Activated CD8-positive, alpha-beta memory T cell treated with anti-CD3 and anti-CD28 coated beads, Interleukin-2, amount 50 U/mL, for 24 hours (primary cell): ENCODE measurements at regions not wholly inside any gene's neighbourhood (a gene's known extent, or its start where the extent isn't known, plus 50 kb on each side); places are given as distances from the start of the nearest gene placed in this dataset.

ENCODE experiments used
- DNase-seq: peaks from one replicate; pipeline ENCODE4 v3.0.0-alpha.2; 2020; ENCODE audit errors: extremely low read depth

- no peak for DNase-seq
Measured at GRCh38 chr17:72208832-72209231, 88.0 kb downstream of the SOX9 start.

DNA sequence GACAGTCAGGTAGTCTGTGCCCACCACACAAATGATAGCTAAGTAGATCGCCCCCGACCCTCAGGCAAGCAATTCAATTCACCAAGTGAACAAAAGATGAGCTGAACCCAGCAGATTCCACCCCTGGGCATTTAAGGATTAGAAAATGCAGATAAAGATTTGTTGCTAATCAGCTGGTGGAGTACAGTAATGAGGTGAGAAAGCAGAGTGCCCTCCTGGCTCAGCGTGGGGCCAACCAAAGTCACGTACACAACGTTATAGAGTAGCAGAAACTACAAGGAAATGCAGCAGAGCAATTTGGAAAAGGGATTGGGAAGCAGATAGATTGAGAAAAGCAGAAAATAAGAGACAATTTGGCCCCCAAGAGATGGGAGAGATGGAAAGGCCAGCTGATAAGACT is 91.2 kb downstream of the SOX9 start:
- DNase-seq: no peak

DNA sequence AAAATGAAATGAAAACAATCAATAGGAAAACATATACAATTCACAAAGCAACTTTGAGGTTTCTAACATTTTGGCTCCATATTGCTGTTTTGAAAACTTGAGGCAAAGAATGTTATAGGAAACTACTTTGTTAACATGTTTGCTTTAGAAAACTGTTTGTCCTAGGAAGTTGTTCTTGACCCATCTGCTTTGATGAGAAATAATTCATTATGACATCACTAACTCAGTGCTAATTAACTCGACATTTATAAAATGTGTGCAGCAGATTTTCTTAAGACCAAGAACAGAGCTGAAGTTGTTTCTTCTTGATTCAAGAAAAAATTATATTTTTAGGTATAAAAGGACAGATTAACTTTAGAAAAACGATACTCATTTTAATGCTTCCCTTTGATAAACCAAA is 94.7 kb downstream of the SOX9 start:
- DNase-seq: no peak

DNA sequence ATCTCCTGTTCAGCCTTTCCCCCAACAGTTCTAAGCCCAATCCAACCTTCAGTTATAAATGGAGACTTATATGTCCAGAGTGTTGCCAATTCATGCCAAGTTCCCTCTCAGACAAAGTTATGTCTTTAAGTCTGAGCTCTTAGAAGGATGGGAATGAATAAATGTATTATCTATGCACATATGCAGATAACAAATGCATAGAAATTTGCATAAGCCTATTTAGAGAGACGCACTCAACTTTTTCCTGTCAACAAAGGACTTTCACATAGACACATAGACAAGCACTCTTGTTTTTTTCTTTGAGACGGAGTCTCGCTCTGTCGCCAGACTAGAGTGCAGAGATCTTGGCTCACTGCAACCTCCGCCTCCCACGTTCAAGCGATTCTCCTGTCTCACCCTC is 95.1 kb downstream of the SOX9 start:
- DNase-seq: no peak

DNA sequence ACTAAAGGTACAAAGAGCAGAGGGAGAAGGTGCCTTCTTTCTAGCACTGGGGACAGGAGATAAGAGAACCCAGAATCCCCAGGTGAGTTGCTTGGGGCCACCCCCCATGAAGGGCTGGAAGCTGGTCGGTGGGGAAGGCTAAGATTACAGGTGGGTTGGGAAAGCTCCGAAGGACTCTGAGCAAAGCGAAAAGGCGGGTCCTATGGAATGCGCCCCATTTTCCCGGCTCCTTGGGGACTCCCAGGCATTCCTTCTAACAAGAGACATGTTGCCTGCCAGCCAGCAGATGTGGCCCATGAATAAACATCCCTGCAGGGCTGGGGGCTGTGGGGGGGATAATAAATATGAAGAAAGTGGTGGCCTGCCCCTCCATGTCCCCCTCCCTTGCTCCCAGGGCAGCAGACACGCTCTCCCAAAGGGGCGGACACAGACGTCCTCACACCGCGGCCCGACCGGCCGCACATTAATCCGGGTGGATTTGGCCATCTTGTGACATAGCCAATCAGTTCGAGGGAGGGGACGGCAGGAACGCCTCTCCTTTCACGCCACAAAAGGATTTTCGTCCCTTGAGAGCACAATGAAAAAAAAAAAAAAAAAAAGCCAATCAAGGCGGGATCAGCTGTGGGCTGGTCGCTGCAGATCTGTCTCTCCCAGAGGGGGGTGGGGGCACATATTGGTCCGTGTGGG is 98.5 kb downstream of the SOX9 start:
- DNase-seq: no peak

DNA sequence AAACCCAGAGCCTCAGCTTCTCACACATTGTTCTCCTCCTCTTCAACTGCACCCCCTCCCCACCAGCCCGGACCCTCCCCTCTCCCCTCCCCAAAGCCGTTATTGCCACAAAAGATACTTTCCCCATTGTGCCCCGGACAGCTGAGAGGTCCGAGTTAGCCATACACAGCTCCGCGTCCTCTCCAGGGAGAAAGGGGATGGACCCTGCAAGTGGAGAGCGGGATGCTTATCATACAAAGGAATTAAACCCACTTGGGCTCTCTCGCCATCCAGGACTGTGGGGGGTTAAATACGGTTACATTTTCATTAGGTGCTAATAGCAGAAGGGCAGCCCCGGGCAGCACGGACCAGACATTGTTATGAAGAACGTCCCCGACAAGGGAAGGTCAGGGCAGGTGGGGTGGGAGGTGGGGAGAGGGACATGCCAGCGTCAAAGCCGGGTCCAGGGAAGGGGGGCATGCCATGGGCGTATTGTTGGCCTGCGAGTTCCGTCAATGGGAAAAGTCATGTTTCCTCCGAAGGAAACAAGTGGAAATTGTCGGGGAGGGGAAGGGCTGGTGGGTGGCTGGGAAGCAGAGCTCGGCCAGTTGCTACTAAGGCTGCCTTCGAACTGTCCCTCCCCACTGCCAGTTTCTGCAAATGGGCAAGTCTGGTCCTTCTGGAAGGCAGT is 99.1 kb downstream of the SOX9 start:
- DNase-seq: no peak

GRCh38 chr17:72222661-72223380 is 102.0 kb downstream of the SOX9 start:
- DNase-seq: no peak

GRCh38 chr17:72223866-72224291 is 103.1 kb downstream of the SOX9 start:
- DNase-seq: no peak

- DNase-seq: no peak
Measured at GRCh38 chr17:72226322-72226721, 105.5 kb downstream of the SOX9 start.

GRCh38 chr17:72233986-72234385 is 113.2 kb downstream of the SOX9 start:
- no peak for DNase-seq

GRCh38 chr17:72234985-72235384 is 114.2 kb downstream of the SOX9 start:
- no peak for DNase-seq

GRCh38 chr17:72236980-72237633 is 116.3 kb downstream of the SOX9 start:
- no peak for DNase-seq

- no peak for DNase-seq
Measured at GRCh38 chr17:72238157-72238673, 117.4 kb downstream of the SOX9 start.

GRCh38 chr17:72239548-72239947 is 118.7 kb downstream of the SOX9 start:
- no peak for DNase-seq

- DNase-seq: no peak
Measured at GRCh38 chr17:72240333-72240732, 119.5 kb downstream of the SOX9 start.

- DNase-seq: no peak
Measured at GRCh38 chr17:72244494-72244893, 123.7 kb downstream of the SOX9 start.

DNA sequence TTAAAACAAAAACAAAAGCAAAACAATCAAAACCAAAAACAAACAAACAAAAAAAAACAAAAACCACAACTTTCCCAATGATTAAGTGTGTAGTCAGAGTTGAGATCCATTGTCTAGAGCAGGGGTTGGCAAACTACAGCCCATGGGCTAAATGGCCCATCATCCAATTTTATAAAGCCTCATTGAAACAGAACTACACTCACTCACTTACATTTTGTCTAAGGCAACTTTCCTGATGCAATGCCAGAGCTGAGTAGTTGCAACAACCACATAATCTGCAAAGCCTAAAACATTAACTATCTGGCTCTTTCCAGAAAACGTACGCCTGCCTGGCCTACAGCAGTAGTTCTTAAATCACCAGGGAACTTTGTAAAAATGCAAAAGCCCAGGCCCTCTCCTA is 124.1 kb downstream of the SOX9 start:
- DNase-seq: no peak

- no peak for DNase-seq
Measured at GRCh38 chr17:72249441-72249840, 128.6 kb downstream of the SOX9 start.

DNA sequence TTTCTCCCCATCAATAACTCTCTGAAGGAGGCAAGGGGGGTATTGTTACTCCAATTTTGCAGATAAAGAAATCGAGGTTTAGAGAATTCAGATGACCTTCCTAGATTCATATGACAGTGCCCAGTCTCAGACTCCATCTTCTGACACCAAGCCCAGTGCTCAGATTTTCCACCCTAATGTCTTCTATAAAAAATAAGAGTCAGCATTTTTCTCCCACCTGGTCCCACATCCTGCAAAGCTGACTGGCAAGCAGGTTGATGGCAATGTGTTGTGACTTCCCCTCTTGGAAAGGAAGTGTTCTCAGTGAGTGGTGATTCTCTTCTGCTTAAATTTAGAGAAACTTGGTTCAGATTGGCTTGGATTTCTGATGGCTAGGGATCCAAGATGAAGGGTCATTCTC is 129.4 kb downstream of the SOX9 start:
- no peak for DNase-seq

DNA sequence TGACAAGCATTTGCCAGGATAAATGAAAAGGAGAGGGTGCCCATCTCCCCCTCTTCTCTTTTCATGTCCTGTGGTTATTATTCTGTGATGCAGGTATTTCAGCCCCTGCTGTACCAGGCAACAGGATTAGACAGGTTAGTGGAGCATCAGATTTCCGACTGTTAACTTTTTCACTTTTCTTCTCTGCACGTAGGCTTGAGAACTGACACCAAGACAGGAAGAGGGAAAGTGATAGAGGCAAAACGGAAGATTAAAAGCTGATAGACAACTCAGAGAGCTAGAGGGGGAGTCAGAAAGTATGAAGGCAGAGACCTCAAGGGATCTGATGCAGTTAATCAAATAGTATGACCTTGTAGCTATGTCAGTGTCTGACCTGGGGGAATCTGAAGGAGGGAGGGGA is 132.8 kb downstream of the SOX9 start:
- no peak for DNase-seq

GRCh38 chr17:72254808-72255449 is 134.1 kb downstream of the SOX9 start:
- DNase-seq: no peak

DNA sequence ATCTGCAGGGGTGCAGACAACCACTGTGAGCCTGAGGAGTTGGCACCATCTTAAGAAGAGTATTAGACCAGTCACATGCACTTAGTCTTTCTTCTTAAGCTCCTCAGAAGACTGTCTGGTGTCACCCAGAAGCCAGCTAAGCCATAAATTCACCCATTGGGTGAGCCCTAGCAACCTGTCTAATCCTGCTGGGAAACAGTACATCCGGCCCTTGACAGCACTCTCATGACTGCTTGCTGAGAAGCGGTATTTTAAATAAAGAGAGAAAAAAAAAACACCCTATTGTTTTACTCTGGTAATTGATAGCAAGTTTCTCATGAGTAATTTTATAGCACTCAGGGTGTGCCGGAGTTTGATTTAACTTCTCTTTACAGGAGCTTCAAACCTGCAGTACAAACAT is 134.7 kb downstream of the SOX9 start:
- DNase-seq: no peak
